K562 (cell line): ENCODE measurements at regions not wholly inside any gene's neighbourhood (a gene's known extent, or its start where the extent isn't known, plus 50 kb on each side); places are given as distances from the start of the nearest gene placed in this dataset.

Experiments
- BCOR ChIP-seq: fragments of 450-650 bp; IDR thresholded peaks from 2 replicates; pipeline ENCODE4 v1.6.1; 2016
- TSC22D4 ChIP-seq: fragments of 450-650 bp; IDR thresholded peaks from 2 replicates; pipeline ENCODE4 v1.6.1; 2016; ENCODE audit warnings: missing genetic modification characterization, missing biosample characterization, control low read depth
- ZNF431 ChIP-seq: sonication (generic); formaldehyde crosslinking; IDR thresholded peaks from 2 replicates; pipeline ENCODE4 v1.8.0; 2022; ENCODE audit warnings: mild to moderate bottlenecking, missing genetic modification reagents
- TF ChIP-seq, protein P1 (sequence below): fragments of 450-650 bp; IDR thresholded peaks from 2 replicates; pipeline ENCODE4 v1.6.1; 2018; ENCODE audit not compliant: partially characterized antibody
- TF ChIP-seq, protein P2 (sequence below): sonication (generic); formaldehyde crosslinking; IDR thresholded peaks from 2 replicates; pipeline ENCODE4 v1.8.1; 2022; ENCODE audit warnings: missing genetic modification reagents
- TF ChIP-seq, protein P3 (sequence below), 2 experiments: fragments of 450-650 bp in 1 of 2; sonication (generic) in 1 of 2; formaldehyde crosslinking; conservative IDR thresholded peaks; 2 replicates each; pipeline versions ENCODE4 v1.4.0 to v1.8.1; 2020 to 2022; ENCODE audit warnings: mild to moderate bottlenecking in 1 of 2, missing genetic modification reagents in 1 of 2

DNA sequence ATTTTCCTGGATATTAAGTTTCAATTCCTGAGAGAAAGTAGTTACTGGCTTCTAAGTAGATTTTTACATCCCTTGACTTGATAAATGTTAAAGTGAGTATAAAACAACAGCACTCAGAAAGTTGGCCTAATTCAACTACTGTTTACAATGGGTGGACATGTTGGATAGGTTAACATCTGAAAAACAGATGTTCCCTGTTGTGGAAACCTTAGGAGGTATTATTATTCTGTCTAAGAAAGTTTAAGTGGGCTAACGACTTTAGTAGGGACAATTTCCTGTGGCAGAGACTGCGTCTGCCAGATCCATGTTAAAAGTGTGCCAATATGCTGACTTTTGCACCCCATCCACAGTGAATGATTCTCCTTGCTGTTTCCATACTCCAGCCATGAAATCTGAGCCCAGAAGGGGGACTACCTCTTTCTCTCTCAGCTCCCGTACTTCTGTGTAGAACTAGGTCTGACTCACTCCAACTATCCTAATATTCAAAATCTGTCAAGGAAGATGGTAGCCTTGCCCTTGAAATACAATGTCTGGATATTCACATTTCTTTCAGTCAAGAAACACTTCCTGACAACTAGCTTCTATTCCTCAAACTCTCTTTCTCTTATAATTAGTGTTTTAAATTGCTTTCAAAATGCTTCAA is 327.5 kb upstream of the HNRNPA3 start (continued):
- TF ChIP-seq, protein P1, sequence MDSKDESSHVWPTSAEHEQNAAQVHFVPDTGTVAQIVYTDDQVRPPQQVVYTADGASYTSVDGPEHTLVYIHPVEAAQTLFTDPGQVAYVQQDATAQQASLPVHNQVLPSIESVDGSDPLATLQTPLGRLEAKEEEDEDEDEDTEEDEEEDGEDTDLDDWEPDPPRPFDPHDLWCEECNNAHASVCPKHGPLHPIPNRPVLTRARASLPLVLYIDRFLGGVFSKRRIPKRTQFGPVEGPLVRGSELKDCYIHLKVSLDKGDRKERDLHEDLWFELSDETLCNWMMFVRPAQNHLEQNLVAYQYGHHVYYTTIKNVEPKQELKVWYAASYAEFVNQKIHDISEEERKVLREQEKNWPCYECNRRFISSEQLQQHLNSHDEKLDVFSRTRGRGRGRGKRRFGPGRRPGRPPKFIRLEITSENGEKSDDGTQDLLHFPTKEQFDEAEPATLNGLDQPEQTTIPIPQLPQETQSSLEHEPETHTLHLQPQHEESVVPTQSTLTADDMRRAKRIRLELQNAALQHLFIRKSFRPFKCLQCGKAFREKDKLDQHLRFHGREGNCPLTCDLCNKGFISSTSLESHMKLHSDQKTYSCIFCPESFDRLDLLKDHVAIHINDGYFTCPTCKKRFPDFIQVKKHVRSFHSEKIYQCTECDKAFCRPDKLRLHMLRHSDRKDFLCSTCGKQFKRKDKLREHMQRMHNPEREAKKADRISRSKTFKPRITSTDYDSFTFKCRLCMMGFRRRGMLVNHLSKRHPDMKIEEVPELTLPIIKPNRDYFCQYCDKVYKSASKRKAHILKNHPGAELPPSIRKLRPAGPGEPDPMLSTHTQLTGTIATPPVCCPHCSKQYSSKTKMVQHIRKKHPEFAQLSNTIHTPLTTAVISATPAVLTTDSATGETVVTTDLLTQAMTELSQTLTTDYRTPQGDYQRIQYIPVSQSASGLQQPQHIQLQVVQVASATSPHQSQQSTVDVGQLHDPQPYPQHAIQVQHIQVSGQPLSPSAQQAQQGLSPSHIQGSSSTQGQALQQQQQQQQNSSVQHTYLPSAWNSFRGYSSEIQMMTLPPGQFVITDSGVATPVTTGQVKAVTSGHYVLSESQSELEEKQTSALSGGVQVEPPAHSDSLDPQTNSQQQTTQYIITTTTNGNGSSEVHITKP: no peak
- TF ChIP-seq, protein P2, sequence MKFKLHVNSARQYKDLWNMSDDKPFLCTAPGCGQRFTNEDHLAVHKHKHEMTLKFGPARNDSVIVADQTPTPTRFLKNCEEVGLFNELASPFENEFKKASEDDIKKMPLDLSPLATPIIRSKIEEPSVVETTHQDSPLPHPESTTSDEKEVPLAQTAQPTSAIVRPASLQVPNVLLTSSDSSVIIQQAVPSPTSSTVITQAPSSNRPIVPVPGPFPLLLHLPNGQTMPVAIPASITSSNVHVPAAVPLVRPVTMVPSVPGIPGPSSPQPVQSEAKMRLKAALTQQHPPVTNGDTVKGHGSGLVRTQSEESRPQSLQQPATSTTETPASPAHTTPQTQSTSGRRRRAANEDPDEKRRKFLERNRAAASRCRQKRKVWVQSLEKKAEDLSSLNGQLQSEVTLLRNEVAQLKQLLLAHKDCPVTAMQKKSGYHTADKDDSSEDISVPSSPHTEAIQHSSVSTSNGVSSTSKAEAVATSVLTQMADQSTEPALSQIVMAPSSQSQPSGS (CRISPR knock-in tag): no peak
- TF ChIP-seq, protein P3, sequence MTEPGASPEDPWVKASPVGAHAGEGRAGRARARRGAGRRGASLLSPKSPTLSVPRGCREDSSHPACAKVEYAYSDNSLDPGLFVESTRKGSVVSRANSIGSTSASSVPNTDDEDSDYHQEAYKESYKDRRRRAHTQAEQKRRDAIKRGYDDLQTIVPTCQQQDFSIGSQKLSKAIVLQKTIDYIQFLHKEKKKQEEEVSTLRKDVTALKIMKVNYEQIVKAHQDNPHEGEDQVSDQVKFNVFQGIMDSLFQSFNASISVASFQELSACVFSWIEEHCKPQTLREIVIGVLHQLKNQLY (CRISPR knock-in tag; conservative IDR thresholded peaks at IDR 0.05): no peak
- TF ChIP-seq TSC22D4 (tag) (no peak), ZNF431 (no peak), BCOR (no peak)
